Sigmoid colon (tissue), 6 donors: ENCODE measurements at regions not wholly inside any gene's neighbourhood (a gene's known extent, or its start where the extent isn't known, plus 50 kb on each side); places are given as distances from the start of the nearest gene placed in this dataset.
A peak's percentile ranks its signal among the peaks of the same experiment; 100 is the strongest.

Experiments
- DNase-seq: peaks from one replicate; pipeline ENCODE4 v3.0.0-alpha.2; 2019
- H3K27ac ChIP-seq, 4 donors: fragments of 200-600 bp; sonication (generic); one replicate each; pipeline ENCODE4 v1.5.1; 2016 to 2019; ENCODE audit warnings: mild to moderate bottlenecking in 1 of 4
- H3K27me3 ChIP-seq, 3 donors: fragments of 200-600 bp; sonication (generic); one replicate each; pipeline ENCODE4 v1.5.1; 2019; ENCODE audit warnings: mild to moderate bottlenecking in 1 of 3
- H3K36me3 ChIP-seq, 4 donors: fragments of 200-600 bp; sonication (generic); one replicate each; pipeline ENCODE4 v1.5.1; 2016 to 2019
- H3K4me1 ChIP-seq, 4 donors: fragments of 200-600 bp; sonication (generic); one replicate each; pipeline ENCODE4 v1.5.1; 2017 to 2019
- H3K4me3 ChIP-seq, 4 donors: fragments of 200-600 bp; sonication (generic); one replicate each; pipeline ENCODE4 v1.5.1; 2017 to 2019; ENCODE audit warnings: mild to moderate bottlenecking in 2 of 4, moderate library complexity in 1 of 4
- H3K9me3 ChIP-seq, 4 donors: fragments of 200-600 bp in 3 of 4; sonication (generic) in 3 of 4; one replicate each; pipeline versions ENCODE4 v1.5.1 to v1.6.1; 2013 to 2019
- CTCF ChIP-seq, 4 experiments: fragments of 450-650 bp in 3 of 4; fragments of 200-600 bp in 1 of 4; IDR thresholded peaks; one replicate each; pipeline ENCODE4 v1.5.1; 2016 to 2019; ENCODE audit warnings: antibody characterized with exemption in 4 of 4, mild to moderate bottlenecking in 3 of 4, moderate library complexity in 2 of 4
- EP300 ChIP-seq, 4 donors: sonication (generic); formaldehyde crosslinking; IDR thresholded peaks; one replicate each; pipeline ENCODE4 v1.6.1; 2017; ENCODE audit warnings: antibody characterized with exemption in 4 of 4
- POLR2A ChIP-seq, 2 donors: fragments of 450-650 bp; IDR thresholded peaks; one replicate each; pipeline ENCODE4 v1.6.1; 2016; ENCODE audit warnings: antibody characterized with exemption in 2 of 2, mild to moderate bottlenecking in 2 of 2, moderate library complexity in 2 of 2
- POLR2AphosphoS5 ChIP-seq, 4 donors: sonication (generic); formaldehyde crosslinking; IDR thresholded peaks; one replicate each; pipeline ENCODE4 v1.6.1; 2017; ENCODE audit warnings: antibody characterized with exemption in 4 of 4
- WGBS, 2 donors: extraction: QIAGEN DNeasy Blood & Tissue Kit; methylation state at CpG; one replicate each; pipeline ENCODE4 v1.1.7; 2013; 5-methylcytosine and 5-hydroxymethylcytosine counted together
- intact Hi-C: fragments of 100-400 bp; cut with DNase I; formaldehyde crosslinking; loops from one replicate; pipeline ENCODE4 v1.15.1; 2023
- donor health status: healthy with polysubstance abuse.
- donor health status: healthy.

DNA sequence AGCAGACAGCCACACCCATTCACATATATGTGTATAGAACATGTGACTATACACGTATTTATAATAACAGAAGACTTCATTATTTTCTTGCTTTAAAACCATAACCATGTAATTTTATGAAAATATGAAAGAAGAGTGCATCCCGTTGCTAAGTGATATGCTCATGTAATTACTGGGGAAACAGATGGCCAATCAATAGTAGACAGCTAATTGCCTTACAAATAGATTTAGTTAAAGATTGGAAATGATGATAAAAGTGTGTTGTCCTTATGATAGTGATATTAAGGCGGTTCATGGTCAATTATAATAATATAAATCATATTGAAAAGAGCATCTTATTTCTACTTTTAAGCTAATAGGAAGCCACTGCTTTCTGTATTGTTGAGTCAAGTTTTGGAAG, 95.9 kb downstream of the RFC3 start:
- TF ChIP-seq CTCF (IDR thresholded peaks at IDR 0.05) = no peak
- TF ChIP-seq EP300 (IDR thresholded peaks at IDR 0.05) = no peak
- TF ChIP-seq POLR2A (IDR thresholded peaks at IDR 0.05) = no peak
- no peak for TF ChIP-seq POLR2AphosphoS5 (IDR thresholded peaks at IDR 0.05)
- Histone ChIP-seq H3K27ac (no peak overlapping the region), H3K4me3 (no peak overlapping the region), H3K27me3 (no peaks in the 10 kb centered on the region), H3K36me3 (no peaks in the 10 kb centered on the region), H3K4me1 (peaks cover 0 to 25% (median 23%) of the 10 kb centered on the region in 4 donors), H3K9me3 (no peaks in the 10 kb centered on the region)
- no peak for DNase-seq
- WGBS, 2 donors = 86 to 92% methylated on average over 3 of the region's 3 CpGs
- intact Hi-C loops = no loop called here

GRCh38 chr13:33917190-33917589, 99.2 kb downstream of the RFC3 start:
- H3K4me3 ChIP-seq = no peak overlapping the region
- intact Hi-C loops = no loop called here
- no peaks in the 10 kb centered on the region for H3K9me3 ChIP-seq
- no peak for DNase-seq
- no peaks in the 10 kb centered on the region for H3K36me3 ChIP-seq
- peaks cover 0 to 25% (median 23%) of the 10 kb centered on the region in 4 donors for H3K4me1 ChIP-seq
- 85 to 92% methylated on average over 4 of the region's 4 CpGs for WGBS, 2 donors
- peak overlapping the region in 3 of 4 donors; percentile 59 to 67 (median 62) for H3K27ac ChIP-seq
- no peak for TF ChIP-seq POLR2A (IDR thresholded peaks at IDR 0.05)
- peak in 3 of 4 donors; percentile 45 to 57 (median 48) for TF ChIP-seq POLR2AphosphoS5 (IDR thresholded peaks at IDR 0.05)
- H3K27me3 ChIP-seq = no peaks in the 10 kb centered on the region

DNA sequence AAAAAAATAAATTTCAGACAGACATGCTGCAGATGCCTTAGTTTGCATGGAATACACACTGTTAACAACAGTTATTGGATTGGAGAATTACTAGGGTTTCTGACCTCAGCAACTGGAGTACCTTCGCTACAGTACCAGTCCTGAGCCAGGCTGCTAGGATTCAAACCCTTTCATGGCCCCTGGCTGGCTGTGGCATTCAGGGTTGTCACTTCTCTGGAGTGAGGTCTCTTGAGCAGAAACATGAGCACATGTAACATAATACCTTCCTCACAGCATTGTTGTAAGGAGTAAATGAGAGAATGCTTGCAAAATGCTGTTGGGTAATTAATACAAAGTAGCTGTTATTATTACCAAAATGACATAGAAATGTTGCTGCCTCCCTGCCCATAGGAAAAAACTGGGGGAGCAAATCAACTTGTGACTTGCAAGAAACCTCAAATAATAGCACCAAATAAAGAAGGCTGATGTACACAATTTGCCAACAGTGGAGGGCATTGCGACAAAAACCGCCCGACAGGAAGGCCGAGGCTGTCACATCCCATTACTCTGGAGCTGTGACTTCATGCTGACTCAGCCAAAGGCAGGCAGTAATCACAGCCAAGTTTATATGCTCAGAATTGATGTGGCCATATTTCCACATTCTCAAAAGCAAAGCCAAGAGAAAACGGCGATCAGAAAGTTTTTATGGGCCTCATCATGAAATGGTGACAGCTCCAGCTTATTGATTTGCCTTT, 100.4 kb downstream of the RFC3 start:
- Histone ChIP-seq H3K27me3 (no peaks in the 10 kb centered on the region), H3K4me3 (no peak overlapping the region), H3K4me1 (peaks cover 0 to 25% (median 23%) of the 10 kb centered on the region in 4 donors), H3K36me3 (no peaks in the 10 kb centered on the region), H3K27ac (peak overlapping the region in 2 of 4 donors; percentile 62 to 67), H3K9me3 (no peaks in the 10 kb centered on the region)
- TF ChIP-seq CTCF (IDR thresholded peaks at IDR 0.05) (no peak), POLR2A (IDR thresholded peaks at IDR 0.05) (no peak), POLR2AphosphoS5 (IDR thresholded peaks at IDR 0.05) (no peak), EP300 (IDR thresholded peaks at IDR 0.05) (no peak)
- intact Hi-C loops = no loop called here
- DNase-seq = no peak
- 79 to 87% methylated on average over 7 of the region's 7 CpGs for WGBS, 2 donors

- 94 to 97% methylated on average over 3 of the region's 3 CpGs for WGBS, 2 donors
- H3K27ac ChIP-seq = no peak overlapping the region
These were observed 101.2 kb downstream of the RFC3 start for GRCh38 chr13:33919120-33919519.

More at GRCh38 chr13:33919120-33919519, 101.2 kb downstream of the RFC3 start:
- Histone ChIP-seq H3K4me1 (peaks cover 0 to 25% (median 23%) of the 10 kb centered on the region in 4 donors), H3K4me3 (no peak overlapping the region), H3K36me3 (no peaks in the 10 kb centered on the region), H3K27me3 (no peaks in the 10 kb centered on the region), H3K9me3 (no peaks in the 10 kb centered on the region)
- intact Hi-C loops = no loop called here
- no peak for DNase-seq
- TF ChIP-seq POLR2A (IDR thresholded peaks at IDR 0.05) = no peak
- TF ChIP-seq POLR2AphosphoS5 (IDR thresholded peaks at IDR 0.05) = no peak
- no peak for TF ChIP-seq CTCF (IDR thresholded peaks at IDR 0.05)
- no peak for TF ChIP-seq EP300 (IDR thresholded peaks at IDR 0.05)
